BJ (cell line): ENCODE measurements at regions not wholly inside any gene's neighbourhood (a gene's known extent, or its start where the extent isn't known, plus 50 kb on each side); places are given as distances from the start of the nearest gene placed in this dataset.
"Not testable (repeated sequence)": the region's sequence is repeated elsewhere in the genome, so short reads cannot be mapped to it uniquely, and the experiment has no call there.

Experiments
- CTCF ChIA-PET: fragments of 350-600 bp; formaldehyde crosslinking; extraction: SDS; loops from one replicate; lab custom pipeline; 2021; ENCODE audit warnings: antibody characterized with exemption, inconsistent platforms; lab: Yijun Ruan, JAX
- POLR2A ChIA-PET: fragments of 300-600 bp; sonication (Branson Sonifier 250); formaldehyde crosslinking; extraction: SDS; loops from one replicate; lab custom pipeline; 2021; ENCODE audit warnings: antibody characterized with exemption; lab: Charles Lee
- DNase-seq: peaks from one replicate; pipeline ENCODE4 v3.0.0-alpha.2; 2011; ENCODE audit warnings: low read depth
- H3K27me3 ChIP-seq: 2 replicates; pipeline ENCODE4 v1.6.0; 2011; ENCODE audit warnings: low read length; ENCODE audit not compliant: control insufficient read depth, insufficient read depth
- H3K36me3 ChIP-seq: 2 replicates; pipeline ENCODE4 v1.5.1; 2011; ENCODE audit warnings: low read length; ENCODE audit not compliant: control insufficient read depth, insufficient read depth
- H3K4me3 ChIP-seq: 2 replicates; pipeline ENCODE4 v1.5.1; 2011; ENCODE audit warnings: low read depth, mild to moderate bottlenecking, control low read depth, low read length
- CTCF ChIP-seq: IDR thresholded peaks from 2 replicates; pipeline ENCODE4 v1.5.1; 2011; ENCODE audit warnings: low read depth, mild to moderate bottlenecking, control low read depth, inconsistent platforms, low read length, moderate library complexity; ENCODE audit not compliant: insufficient read depth

- Histone ChIP-seq H3K4me3 (no peak overlapping the region), H3K27me3 (no peaks in the 10 kb centered on the region), H3K36me3 (no peaks in the 10 kb centered on the region)
- POLR2A ChIA-PET: no interaction called here
- CTCF ChIA-PET: no interaction called here
- DNase-seq: no peak
- no peak for TF ChIP-seq CTCF
These were observed 647.6 kb upstream of the DPPA4 start for GRCh38 chr3:109984976-109985375.

- H3K27me3 ChIP-seq: no peaks in the 10 kb centered on the region
- H3K4me3 ChIP-seq: no peak overlapping the region
- H3K36me3 ChIP-seq: no peaks in the 10 kb centered on the region
- DNase-seq: no peak
- CTCF ChIA-PET: no interaction called here
- POLR2A ChIA-PET: no interaction called here
- no peak for TF ChIP-seq CTCF
These were observed 648.7 kb upstream of the DPPA4 start for GRCh38 chr3:109985943-109986555.

GRCh38 chr3:109994853-109995252, 657.5 kb upstream of the DPPA4 start:
- Histone ChIP-seq H3K27me3 (no peaks in the 10 kb centered on the region), H3K4me3 (no peak overlapping the region), H3K36me3 (no peaks in the 10 kb centered on the region)
- ChIA-PET POLR2A (no interaction called here), CTCF (no interaction called here)
- TF ChIP-seq CTCF: no peak
- no peak for DNase-seq

DNA sequence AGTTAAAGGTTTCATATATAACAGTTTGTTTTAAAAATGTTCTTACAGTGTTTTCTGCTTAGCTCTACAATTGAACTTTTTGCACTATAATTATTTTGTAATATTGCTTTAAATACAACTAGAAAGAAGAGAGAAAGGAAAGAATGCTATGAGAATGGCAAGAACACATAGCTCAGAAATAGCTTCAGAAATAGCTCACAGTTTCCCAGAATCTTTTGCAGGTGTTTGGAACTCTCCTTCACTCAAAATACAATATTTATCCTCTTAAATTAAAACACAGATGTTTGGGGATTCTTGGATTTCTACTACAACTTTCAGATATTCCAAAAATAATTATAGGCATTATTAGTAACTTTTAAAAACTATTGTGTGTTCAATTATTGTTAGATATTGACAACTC, 658.0 kb upstream of the DPPA4 start:
- CTCF ChIA-PET: no interaction called here
- Histone ChIP-seq H3K4me3 (no peak overlapping the region), H3K36me3 (no peaks in the 10 kb centered on the region), H3K27me3 (no peaks in the 10 kb centered on the region)
- POLR2A ChIA-PET: no interaction called here
- DNase-seq: no peak
- no peak for TF ChIP-seq CTCF

DNA sequence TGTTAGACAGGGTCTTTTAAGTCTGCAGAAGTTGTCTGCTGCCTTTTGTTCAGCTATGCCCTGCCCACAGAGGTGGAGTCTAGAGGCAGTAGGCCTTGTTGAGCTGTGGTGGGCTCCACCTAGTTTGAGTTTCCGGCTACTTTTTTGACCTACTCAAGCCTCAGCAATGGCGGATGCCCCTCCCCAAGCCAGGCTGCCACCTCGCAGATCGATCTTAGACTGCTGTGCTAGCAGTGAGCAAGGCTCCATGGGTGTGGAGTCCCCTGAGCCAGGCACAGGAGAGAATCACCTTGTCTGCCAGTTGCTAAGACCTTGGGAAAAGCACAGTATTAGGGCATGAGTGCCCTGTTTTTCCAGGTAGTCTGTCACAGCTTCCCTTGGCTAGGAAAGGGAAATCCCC, 664.6 kb upstream of the DPPA4 start:
- H3K27me3 ChIP-seq, POLR2A ChIA-PET, CTCF ChIA-PET, DNase-seq, H3K4me3 ChIP-seq, H3K36me3 ChIP-seq: not testable (repeated sequence)

GRCh38 chr3:110006913-110007312, 669.6 kb upstream of the DPPA4 start:
- Histone ChIP-seq H3K4me3 (no peak overlapping the region), H3K27me3 (no peaks in the 10 kb centered on the region), H3K36me3 (no peaks in the 10 kb centered on the region)
- DNase-seq: no peak
- POLR2A ChIA-PET: no interaction called here
- CTCF ChIA-PET: no interaction called here
- no peak for TF ChIP-seq CTCF
